K562 (cell line): ENCODE measurements at regions not wholly inside any gene's neighbourhood (a gene's known extent, or its start where the extent isn't known, plus 50 kb on each side); places are given as distances from the start of the nearest gene placed in this dataset.

Source experiments
- HEY1 ChIP-seq: fragments of 250-450 bp; sonication (Bioruptor Pico); IDR thresholded peaks from 2 replicates; pipeline ENCODE4 v1.5.0; 2020; ENCODE audit warnings: mild to moderate bottlenecking, moderate library complexity, borderline replicate concordance
- RBM15 ChIP-seq: fragments of 200-400 bp; formaldehyde crosslinking; IDR thresholded peaks from 2 replicates; pipeline ENCODE4 v1.6.1; 2018; ENCODE audit warnings: mild to moderate bottlenecking, low read length, moderate library complexity; ENCODE audit not compliant: insufficient read depth
- RBM39 ChIP-seq: fragments of 200-400 bp; formaldehyde crosslinking; optimal IDR thresholded peaks from 2 replicates; pipeline ENCODE3; 2018; ENCODE audit warnings: low read depth, low read length
- SAFB ChIP-seq: fragments of 200-400 bp; formaldehyde crosslinking; IDR thresholded peaks from 2 replicates; pipeline ENCODE4 v1.6.1; 2017; ENCODE audit warnings: low read depth, low read length, borderline replicate concordance
- TF ChIP-seq, protein P1 (sequence below): fragments of 250-450 bp; sonication (Bioruptor Pico); IDR thresholded peaks from 2 replicates; pipeline ENCODE4 v1.5.0; 2020; ENCODE audit warnings: mild to moderate bottlenecking, borderline replicate concordance
- TF ChIP-seq, protein P2 (sequence below): fragments of 450-650 bp; IDR thresholded peaks from 2 replicates; pipeline ENCODE4 v1.6.1; 2014; ENCODE audit warnings: low read depth, mild to moderate bottlenecking, moderate library complexity, borderline replicate concordance
- TF ChIP-seq, protein P3 (sequence below): fragments of 200-600 bp; sonication (generic); IDR thresholded peaks from one replicate; pipeline ENCODE4 v1.6.1; 2012; ENCODE audit warnings: mild to moderate bottlenecking, low read depth, low read length, inconsistent platforms
- TF ChIP-seq, protein P4 (sequence below), 2 experiments: IDR thresholded peaks; 2 replicates each; pipeline ENCODE4 v1.6.1; 2011; ENCODE audit warnings: borderline replicate concordance in 1 of 2, control low read depth in 1 of 2, low read depth in 1 of 2, low read length in 1 of 2, mild to moderate bottlenecking in 1 of 2, mixed read lengths in 1 of 2, moderate library complexity in 1 of 2; ENCODE audit not compliant: insufficient read depth in 1 of 2, insufficient read length in 1 of 2, poor library complexity in 1 of 2, severe bottlenecking in 1 of 2; ENCODE audit errors: extremely low read depth in 1 of 2

DNA sequence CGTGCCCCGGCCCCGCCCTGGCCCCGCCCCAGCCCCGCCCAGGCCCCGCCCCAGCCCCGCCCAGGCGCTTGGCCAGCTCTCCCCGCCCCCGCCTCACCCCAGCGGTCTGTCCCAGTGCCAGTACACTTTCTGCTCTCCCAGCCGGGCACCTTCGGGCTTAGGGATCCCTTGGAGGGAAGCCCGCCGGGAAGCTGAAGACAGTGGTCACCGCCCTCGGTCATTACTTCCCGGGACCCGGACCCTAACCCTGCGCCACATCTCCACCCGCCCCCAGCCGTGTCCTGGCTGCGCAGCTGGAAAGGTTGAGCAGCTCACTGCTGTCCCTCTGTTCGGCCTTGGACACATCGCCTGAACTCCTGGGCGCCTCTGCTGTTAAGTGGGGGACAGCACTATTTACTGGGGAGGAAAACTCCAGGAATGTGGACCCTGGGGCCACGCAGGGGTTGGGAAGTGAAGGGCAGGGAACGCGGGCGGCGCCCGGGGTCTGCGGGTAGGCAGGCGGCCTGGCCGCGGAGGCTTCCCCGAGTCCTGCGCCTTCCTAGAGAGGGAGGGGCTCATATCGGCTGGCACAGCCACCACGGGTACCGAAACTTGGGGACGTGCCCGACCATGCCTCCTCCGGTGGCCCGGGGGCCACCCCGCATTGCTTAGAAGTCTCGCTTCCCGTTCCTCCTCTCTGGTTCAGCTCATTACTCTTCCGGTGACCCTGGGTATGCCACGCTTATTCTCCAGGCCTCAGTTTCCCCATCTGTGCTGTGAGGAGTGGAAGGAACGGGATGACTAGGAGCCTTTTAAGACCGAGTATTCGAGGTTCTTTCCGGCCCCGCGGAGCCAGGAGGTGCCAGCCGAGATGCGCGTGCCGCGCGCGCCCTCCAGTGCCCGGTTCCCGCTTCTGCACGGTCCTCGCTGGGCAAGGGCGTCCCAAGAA lies 121.0 kb downstream of the GYPC start (continued):
- TF ChIP-seq, protein P1, sequence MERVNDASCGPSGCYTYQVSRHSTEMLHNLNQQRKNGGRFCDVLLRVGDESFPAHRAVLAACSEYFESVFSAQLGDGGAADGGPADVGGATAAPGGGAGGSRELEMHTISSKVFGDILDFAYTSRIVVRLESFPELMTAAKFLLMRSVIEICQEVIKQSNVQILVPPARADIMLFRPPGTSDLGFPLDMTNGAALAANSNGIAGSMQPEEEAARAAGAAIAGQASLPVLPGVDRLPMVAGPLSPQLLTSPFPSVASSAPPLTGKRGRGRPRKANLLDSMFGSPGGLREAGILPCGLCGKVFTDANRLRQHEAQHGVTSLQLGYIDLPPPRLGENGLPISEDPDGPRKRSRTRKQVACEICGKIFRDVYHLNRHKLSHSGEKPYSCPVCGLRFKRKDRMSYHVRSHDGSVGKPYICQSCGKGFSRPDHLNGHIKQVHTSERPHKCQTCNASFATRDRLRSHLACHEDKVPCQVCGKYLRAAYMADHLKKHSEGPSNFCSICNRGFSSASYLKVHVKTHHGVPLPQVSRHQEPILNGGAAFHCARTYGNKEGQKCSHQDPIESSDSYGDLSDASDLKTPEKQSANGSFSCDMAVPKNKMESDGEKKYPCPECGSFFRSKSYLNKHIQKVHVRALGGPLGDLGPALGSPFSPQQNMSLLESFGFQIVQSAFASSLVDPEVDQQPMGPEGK (CRISPR knock-in tag), result no peak
- TF ChIP-seq RBM39, result no peak
- TF ChIP-seq, protein P2, sequence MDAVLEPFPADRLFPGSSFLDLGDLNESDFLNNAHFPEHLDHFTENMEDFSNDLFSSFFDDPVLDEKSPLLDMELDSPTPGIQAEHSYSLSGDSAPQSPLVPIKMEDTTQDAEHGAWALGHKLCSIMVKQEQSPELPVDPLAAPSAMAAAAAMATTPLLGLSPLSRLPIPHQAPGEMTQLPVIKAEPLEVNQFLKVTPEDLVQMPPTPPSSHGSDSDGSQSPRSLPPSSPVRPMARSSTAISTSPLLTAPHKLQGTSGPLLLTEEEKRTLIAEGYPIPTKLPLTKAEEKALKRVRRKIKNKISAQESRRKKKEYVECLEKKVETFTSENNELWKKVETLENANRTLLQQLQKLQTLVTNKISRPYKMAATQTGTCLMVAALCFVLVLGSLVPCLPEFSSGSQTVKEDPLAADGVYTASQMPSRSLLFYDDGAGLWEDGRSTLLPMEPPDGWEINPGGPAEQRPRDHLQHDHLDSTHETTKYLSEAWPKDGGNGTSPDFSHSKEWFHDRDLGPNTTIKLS, result no peak
- TF ChIP-seq, protein P3, sequence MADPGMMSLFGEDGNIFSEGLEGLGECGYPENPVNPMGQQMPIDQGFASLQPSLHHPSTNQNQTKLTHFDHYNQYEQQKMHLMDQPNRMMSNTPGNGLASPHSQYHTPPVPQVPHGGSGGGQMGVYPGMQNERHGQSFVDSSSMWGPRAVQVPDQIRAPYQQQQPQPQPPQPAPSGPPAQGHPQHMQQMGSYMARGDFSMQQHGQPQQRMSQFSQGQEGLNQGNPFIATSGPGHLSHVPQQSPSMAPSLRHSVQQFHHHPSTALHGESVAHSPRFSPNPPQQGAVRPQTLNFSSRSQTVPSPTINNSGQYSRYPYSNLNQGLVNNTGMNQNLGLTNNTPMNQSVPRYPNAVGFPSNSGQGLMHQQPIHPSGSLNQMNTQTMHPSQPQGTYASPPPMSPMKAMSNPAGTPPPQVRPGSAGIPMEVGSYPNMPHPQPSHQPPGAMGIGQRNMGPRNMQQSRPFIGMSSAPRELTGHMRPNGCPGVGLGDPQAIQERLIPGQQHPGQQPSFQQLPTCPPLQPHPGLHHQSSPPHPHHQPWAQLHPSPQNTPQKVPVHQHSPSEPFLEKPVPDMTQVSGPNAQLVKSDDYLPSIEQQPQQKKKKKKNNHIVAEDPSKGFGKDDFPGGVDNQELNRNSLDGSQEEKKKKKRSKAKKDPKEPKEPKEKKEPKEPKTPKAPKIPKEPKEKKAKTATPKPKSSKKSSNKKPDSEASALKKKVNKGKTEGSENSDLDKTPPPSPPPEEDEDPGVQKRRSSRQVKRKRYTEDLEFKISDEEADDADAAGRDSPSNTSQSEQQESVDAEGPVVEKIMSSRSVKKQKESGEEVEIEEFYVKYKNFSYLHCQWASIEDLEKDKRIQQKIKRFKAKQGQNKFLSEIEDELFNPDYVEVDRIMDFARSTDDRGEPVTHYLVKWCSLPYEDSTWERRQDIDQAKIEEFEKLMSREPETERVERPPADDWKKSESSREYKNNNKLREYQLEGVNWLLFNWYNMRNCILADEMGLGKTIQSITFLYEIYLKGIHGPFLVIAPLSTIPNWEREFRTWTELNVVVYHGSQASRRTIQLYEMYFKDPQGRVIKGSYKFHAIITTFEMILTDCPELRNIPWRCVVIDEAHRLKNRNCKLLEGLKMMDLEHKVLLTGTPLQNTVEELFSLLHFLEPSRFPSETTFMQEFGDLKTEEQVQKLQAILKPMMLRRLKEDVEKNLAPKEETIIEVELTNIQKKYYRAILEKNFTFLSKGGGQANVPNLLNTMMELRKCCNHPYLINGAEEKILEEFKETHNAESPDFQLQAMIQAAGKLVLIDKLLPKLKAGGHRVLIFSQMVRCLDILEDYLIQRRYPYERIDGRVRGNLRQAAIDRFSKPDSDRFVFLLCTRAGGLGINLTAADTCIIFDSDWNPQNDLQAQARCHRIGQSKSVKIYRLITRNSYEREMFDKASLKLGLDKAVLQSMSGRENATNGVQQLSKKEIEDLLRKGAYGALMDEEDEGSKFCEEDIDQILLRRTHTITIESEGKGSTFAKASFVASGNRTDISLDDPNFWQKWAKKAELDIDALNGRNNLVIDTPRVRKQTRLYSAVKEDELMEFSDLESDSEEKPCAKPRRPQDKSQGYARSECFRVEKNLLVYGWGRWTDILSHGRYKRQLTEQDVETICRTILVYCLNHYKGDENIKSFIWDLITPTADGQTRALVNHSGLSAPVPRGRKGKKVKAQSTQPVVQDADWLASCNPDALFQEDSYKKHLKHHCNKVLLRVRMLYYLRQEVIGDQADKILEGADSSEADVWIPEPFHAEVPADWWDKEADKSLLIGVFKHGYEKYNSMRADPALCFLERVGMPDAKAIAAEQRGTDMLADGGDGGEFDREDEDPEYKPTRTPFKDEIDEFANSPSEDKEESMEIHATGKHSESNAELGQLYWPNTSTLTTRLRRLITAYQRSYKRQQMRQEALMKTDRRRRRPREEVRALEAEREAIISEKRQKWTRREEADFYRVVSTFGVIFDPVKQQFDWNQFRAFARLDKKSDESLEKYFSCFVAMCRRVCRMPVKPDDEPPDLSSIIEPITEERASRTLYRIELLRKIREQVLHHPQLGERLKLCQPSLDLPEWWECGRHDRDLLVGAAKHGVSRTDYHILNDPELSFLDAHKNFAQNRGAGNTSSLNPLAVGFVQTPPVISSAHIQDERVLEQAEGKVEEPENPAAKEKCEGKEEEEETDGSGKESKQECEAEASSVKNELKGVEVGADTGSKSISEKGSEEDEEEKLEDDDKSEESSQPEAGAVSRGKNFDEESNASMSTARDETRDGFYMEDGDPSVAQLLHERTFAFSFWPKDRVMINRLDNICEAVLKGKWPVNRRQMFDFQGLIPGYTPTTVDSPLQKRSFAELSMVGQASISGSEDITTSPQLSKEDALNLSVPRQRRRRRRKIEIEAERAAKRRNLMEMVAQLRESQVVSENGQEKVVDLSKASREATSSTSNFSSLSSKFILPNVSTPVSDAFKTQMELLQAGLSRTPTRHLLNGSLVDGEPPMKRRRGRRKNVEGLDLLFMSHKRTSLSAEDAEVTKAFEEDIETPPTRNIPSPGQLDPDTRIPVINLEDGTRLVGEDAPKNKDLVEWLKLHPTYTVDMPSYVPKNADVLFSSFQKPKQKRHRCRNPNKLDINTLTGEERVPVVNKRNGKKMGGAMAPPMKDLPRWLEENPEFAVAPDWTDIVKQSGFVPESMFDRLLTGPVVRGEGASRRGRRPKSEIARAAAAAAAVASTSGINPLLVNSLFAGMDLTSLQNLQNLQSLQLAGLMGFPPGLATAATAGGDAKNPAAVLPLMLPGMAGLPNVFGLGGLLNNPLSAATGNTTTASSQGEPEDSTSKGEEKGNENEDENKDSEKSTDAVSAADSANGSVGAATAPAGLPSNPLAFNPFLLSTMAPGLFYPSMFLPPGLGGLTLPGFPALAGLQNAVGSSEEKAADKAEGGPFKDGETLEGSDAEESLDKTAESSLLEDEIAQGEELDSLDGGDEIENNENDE, result no peak
- TF ChIP-seq, protein P4, sequence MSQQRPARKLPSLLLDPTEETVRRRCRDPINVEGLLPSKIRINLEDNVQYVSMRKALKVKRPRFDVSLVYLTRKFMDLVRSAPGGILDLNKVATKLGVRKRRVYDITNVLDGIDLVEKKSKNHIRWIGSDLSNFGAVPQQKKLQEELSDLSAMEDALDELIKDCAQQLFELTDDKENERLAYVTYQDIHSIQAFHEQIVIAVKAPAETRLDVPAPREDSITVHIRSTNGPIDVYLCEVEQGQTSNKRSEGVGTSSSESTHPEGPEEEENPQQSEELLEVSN (IDR thresholded peaks at IDR 0.05; ENCODE audit: borderline replicate concordance in 1 of 2, extremely low read depth in 1 of 2, insufficient read depth in 1 of 2, insufficient read length in 1 of 2, low read depth in 1 of 2, low read length in 1 of 2, poor library complexity in 1 of 2, severe bottlenecking in 1 of 2), result peak in 1 of 2 experiments; percentile 31
- TF ChIP-seq SAFB, result no peak
- no peak for TF ChIP-seq RBM15
- TF ChIP-seq HEY1 (CRISPR knock-in tag), result no peak
